GM21390 (cell line): ENCODE measurements at regions not wholly inside any gene's neighbourhood (a gene's known extent, or its start where the extent isn't known, plus 50 kb on each side); places are given as distances from the start of the nearest gene placed in this dataset.
"Not testable (repeated sequence)": the region's sequence is repeated elsewhere in the genome, so short reads cannot be mapped to it uniquely, and the experiment has no call there.

Experiments used
- ATAC-seq: cut with Tn5 transposase; IDR thresholded peaks from one replicate; pipeline ENCODE4 v1.9.1; 2021; ENCODE audit not compliant: unreplicated experiment

DNA sequence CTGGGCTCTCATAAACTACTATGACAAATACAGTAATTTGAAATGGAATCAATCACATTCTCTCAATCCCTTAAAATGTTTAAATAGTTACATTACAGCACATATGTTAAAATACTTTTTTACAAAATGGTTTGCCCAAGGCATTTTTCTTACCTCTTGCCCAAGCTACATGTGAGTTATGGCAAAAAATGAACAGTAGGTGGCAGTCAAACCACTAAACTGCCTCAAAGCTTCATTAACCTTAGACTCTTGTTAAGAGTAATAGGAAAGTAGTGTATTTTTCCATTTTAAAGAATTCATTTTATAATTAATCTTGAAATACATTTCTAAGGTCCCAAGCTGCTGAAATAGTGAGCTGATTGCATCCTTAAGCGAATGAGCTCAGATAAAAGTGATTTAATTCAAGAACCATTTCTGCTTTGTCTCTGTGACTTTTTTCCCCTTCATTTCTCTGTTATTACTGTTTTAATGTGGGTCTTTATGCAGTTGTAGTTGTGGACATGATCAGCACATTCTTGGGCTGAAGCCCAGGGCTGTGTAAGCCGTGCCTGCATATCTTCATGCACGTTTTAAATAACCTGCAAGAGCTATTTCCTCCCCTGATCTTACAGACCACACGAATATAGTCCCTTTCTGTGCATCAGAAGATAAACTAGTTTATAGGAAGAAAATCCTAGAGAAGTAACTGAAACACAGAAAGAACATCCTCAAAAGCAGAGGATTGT lies 311.8 kb downstream of the LNPK start:
- ATAC-seq = peak; percentile 78

DNA sequence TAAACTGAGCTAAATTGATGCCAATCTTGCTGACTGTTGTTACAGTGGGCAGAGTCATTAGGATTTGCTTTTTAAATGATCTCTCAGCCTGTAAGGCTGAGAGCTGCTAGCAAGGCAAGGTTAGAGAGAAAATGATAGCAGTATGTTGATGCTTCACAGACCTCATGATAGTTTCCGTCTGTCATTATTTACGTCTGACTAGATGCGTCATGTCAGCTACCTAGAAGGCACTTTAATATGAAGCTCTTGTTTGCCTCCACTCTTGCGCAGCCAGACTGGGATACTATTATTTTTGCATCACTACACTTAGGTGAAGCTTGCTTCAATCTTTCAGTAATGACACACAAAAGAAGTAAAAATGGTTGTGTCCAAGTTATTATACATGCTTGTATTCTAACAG lies 313.8 kb downstream of the LNPK start:
- ATAC-seq = no peak

DNA sequence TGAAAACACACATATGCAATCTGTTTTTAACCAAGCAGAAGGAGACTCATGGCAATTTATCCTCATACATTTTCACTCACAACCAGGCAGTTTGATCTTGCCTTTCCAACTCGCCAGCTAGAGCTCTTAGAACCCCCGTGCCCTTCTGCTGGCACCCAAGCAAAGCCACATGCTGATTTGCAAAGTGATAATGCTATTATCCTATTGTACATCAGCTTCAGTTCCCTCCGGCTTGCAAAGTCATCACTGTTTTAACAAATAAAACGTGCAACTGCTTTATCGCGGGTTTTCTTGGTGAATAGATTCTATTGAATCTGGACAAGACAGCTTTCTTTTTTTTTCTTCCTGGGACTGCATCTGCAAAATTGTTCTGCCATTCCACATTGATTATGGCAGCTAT lies 314.6 kb downstream of the LNPK start:
- ATAC-seq = no peak

- ATAC-seq = no peak
Observed at GRCh38 chr2:175686002-175686401, 316.1 kb downstream of the LNPK start.

DNA sequence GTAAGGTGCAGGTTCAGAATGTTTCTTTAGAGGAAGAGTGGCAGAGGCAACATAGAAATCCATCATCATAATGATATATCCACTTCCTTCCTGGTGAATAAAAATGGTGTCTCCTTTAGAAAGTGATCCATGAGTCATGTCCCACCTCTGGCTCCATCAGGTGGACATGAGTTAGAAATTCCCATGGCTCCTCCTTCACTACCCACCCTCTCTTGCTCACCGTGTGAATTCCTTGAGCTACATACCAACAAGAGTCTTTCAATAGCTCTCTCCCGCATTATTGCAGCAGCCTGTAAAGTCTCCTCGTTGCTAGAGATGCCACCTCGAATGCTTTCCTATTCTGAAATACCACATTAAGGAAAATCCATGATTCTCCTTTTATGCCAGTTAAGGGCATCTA lies 317.6 kb downstream of the LNPK start:
- ATAC-seq = no peak

DNA sequence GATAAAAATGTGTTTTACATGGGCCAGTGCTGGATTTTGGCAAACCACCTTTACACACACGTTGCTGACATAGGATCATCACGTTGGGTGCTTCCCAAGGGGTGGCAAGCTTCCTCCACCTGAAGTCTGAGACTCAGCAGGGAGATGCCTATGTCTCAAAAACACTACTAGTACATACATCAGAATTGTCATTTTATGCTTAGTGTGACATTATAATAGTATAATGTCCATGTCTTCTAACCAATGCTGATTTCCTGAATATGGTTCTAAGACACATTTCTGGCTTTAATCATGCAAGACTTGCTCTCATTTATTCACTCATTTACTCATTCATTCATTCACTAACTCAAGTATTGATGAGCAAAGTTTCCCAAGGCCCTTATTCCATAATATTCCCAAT lies 322.3 kb downstream of the LNPK start:
- ATAC-seq = no peak

- ATAC-seq = no peak
Observed at GRCh38 chr2:175679231-175679630, 322.8 kb downstream of the LNPK start.

- ATAC-seq = no peak
Observed at GRCh38 chr2:175677880-175678279, 324.2 kb downstream of the LNPK start.

- ATAC-seq = no peak
Observed at GRCh38 chr2:175676813-175677212, 325.3 kb downstream of the LNPK start.

DNA sequence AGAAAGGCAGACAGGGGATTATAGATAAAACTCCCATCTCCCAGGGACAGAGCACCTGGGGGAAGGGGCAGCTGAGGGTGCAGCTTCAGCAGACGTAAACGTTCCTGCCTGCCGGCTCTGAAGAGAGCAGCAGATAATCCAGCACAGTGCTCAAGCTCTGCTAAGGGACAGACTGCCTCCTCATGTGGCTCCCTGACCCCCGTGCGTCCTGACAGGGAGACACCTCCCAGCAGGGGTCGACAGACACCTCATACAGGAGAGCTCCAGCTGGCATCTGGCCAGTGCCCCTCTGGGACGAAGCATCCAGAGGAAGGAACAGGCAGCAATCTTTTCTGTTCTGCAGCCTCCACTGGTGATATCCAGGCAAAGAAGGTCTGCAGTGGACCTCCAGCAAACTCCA lies 333.3 kb downstream of the LNPK start:
- not testable (repeated sequence) for ATAC-seq

DNA sequence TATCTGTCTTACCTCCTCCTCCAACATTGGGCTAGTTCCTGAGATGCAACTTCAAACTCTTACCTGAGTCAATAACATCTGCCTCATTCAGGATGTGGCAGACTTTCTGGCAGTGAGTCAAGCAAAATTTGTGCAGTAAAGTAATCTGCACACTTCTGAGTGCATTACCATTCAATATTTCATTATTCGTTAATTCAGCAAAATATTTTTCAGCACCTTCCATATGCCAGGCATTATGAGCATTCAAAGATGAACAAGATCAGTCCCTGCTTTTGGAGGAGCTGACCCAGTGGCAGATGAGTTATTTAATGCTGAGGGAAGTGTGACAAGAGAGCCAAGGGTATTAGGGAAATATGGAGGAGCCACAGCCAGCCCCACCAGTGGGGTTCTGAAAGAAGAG lies 339.7 kb downstream of the LNPK start:
- no peak for ATAC-seq

DNA sequence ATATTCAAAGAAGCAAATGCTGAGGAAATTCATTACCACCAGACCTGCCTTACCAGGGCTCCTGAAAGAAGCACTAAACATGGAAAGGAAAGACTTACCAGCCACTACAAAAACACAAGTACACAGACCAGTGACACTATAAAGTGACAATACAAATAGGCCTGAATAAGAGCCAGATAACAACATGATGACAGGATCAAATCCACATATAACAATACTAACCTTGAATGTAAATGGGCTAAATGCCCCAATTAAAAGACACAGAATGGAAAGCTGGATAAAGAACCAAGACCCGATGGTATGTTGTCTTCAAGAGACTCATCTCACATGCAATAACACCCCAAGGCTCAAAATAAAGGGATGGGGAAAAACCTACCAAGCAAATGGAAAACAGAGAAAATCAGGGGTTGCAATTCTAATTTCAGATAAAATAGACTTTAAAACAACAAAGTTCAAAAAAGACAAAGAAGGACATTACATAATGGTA lies 353.4 kb downstream of the LNPK start:
- ATAC-seq = no peak

DNA sequence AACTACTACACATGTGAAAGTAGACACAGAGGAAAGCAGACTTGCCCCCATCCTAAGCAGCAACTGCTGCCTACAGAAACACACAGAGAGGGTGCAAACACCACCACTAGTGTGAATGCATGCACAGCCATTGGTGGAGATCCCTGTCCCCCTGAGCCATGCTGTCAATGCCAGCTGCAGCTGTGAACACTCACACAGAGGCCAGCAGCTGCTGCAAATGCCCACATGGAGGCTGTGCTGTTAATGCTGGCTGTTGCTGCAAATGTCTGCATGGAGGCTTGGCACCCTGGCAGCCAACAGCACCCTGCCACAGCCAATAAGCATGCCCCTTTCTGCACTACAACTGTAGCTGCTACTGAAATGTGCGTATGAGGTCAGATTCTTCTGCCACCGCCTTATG lies 355.0 kb downstream of the LNPK start:
- no peak for ATAC-seq

GRCh38 chr2:175640655-175641054 lies 361.4 kb downstream of the LNPK start:
- no peak for ATAC-seq

DNA sequence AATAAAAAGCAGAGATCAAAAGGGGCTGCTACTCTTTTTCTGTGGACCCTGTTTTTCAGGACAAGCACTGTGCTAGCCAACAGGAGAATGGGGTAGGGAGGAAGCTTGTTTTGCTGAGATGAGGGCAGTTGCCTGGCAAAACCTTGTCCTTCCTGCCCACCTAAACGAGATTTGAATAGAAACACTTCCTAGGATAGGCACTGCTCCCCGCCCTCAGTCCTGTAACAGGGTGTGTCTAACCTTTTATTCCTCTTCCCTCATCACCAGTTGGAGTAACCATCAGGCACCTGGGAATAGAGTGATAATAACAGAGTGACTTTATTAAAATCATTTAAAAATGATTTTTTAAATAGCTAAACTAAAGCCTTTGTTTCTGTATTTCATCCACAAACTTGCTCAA lies 368.8 kb downstream of the LNPK start:
- ATAC-seq = no peak

GRCh38 chr2:175631245-175631623 lies 370.8 kb downstream of the LNPK start:
- ATAC-seq = no peak

DNA sequence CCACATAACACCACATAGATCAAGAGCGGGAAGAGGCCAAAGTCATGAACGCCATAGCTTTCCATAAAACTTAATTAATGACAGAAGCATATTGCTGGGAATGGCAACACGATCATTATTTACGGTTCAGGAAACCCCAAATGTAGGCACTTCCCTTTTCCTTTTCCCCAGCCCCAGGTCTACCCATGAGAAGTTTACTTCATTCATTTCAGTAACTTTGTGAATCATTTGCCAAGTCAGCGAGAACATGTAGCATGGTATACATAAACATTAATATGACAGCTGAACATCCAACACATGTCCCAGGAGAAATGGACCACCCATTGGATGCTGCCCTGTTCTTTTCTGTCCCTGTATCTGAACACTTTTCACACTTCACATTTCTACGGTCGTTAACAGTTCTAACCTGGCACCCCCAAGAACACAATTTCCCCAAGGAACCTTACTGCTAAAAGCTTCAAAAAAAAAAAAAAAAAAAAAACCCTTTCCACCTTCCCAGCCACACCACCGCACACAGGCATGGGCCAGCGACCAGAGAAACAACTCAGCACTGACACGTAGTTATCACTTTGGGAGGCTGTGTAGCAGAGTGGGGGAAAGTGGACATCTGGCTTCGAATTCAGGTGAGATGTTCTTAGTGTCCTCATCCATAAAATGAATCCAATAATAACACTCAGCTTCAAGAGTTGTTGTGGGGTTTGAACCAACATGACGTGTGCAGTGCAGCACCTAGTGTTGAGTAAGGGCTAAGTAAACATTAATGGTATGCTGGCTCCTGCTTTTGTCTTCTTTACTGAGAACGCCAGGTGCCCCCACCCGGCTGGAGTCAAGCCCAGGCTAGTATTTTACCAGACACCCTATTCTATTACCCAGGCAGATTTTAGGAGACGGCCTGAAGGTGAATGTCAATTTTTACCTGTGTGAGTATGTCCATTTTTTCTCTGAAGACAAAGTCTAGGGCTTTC lies 371.5 kb downstream of the LNPK start:
- no peak for ATAC-seq

GRCh38 chr2:175628243-175628642 lies 373.8 kb downstream of the LNPK start:
- no peak for ATAC-seq

- no peak for ATAC-seq
Observed at GRCh38 chr2:175627405-175627804, 374.7 kb downstream of the LNPK start.

DNA sequence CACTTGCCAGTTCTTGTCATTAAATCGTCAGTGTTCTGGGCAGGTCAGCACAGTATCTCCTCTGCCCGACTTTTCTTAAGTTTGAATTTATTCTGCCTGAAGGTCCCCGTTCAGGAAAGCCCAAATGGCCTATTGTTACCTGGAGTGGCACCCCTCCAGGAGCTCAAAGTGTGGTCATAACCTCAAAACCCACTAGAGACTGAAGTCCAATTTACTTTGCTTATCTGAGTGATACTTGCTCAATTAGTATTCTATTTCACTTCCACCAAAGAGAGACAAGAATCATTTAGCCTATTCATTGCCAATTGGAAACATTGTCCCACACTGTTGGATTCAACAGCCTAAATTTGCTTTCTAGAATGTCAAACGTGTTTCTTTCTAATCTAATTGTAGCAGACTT lies 375.3 kb downstream of the LNPK start:
- no peak for ATAC-seq

- no peak for ATAC-seq
Observed at GRCh38 chr2:175624785-175625184, 377.3 kb downstream of the LNPK start.

GRCh38 chr2:175624211-175624761 lies 377.8 kb downstream of the LNPK start:
- ATAC-seq = no peak
